ENCODE measurements at regions not wholly inside any gene's neighbourhood (a gene's known extent, or its start where the extent isn't known, plus 50 kb on each side); places are given as distances from the start of the nearest gene placed in this dataset.
"Not testable (repeated sequence)": the region's sequence is repeated elsewhere in the genome, so short reads cannot be mapped to it uniquely, and the experiment has no call there.

DNA sequence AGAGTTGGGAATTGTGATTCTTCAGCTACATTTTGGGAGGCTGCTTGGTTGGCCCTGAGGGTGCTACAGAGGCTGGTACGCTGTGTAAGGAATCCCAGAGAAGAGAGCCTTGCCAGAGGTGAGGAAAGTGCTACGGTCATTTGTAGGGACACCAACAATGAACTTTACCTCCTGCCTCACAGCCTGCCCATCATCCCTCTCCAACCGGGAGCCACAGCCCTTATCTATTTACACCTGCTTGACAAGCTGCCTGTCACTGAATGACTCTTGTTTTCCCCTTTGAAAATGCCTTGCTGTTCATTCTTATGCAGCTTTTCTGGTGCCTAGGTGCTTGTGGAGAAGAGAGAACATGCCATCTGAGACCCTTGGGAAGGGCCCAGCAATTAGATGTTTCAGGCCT, 110.8 kb downstream of the PCSK1 start:
- in situ Hi-C loops (cut with HindIII; ENCODE audit: low sequenced_read_pairs) = no loop called here
- no peak for TF ChIP-seq CTCF (IDR thresholded peaks at IDR 0.05; ENCODE audit: low read depth, low read length, missing control alignments)

DNA sequence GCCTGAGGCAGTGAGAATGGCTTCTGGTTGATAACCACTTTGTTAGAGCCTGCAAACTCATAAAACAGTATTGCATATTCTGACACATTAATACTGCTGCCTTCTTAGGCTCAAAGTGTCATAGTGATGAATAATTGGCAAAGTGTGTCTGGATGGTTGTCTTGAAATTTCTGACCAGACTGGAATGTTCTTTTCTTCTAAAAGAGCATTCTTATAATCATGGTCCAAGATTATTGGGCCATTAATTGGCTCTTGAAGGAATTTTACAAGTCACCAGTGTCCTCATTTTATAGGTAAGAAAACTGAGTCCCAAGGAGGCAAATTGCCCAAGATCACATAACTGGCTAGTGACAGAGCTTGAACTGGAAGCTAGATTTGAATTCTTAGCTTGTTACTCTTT, 111.7 kb downstream of the PCSK1 start:
- no peak overlapping the region for H3K4me3 ChIP-seq (ENCODE audit: low read depth, low read length)
- DNase-seq (ENCODE audit: low read depth) = no peak
- in situ Hi-C loops (cut with HindIII; ENCODE audit: low sequenced_read_pairs) = no loop called here
- TF ChIP-seq CTCF (IDR thresholded peaks at IDR 0.05; ENCODE audit: low read depth, low read length, missing control alignments) = no peak

More for the DNA sequence above, 110.8 kb downstream of the PCSK1 start:
- DNase-seq (ENCODE audit: low read depth) = no peak
- no peak overlapping the region for H3K4me3 ChIP-seq (ENCODE audit: low read depth, low read length)

DNA sequence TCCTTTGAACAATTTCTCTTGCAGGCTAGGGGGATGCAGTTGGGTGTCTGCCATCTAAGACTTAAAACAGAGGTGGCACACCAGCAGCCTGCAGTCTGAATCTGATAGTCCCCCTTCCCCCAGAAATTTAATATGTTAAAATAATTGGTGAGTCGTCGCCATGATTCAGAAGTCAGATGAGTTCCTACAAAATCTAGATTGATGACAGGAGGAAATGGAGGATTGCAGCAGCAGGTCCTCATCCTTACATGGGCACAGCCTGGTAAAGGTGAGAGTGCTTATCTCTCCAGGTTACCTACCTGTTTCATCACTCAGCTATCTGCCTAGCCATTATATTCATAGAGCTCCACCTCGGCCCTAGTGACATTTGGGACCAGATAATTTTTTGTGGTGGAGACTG, 112.3 kb downstream of the PCSK1 start:
- in situ Hi-C loops (cut with HindIII; ENCODE audit: low sequenced_read_pairs) = no loop called here
- no peak for DNase-seq (ENCODE audit: low read depth)
- no peak overlapping the region for H3K4me3 ChIP-seq (ENCODE audit: low read depth, low read length)
- no peak for TF ChIP-seq CTCF (IDR thresholded peaks at IDR 0.05; ENCODE audit: low read depth, low read length, missing control alignments)

GRCh38 chr5:96319981-96320739, 112.9 kb downstream of the PCSK1 start:
- in situ Hi-C loops (cut with HindIII; ENCODE audit: low sequenced_read_pairs); H3K4me3 ChIP-seq (ENCODE audit: low read depth, low read length); DNase-seq (ENCODE audit: low read depth): not testable (repeated sequence)

DNA sequence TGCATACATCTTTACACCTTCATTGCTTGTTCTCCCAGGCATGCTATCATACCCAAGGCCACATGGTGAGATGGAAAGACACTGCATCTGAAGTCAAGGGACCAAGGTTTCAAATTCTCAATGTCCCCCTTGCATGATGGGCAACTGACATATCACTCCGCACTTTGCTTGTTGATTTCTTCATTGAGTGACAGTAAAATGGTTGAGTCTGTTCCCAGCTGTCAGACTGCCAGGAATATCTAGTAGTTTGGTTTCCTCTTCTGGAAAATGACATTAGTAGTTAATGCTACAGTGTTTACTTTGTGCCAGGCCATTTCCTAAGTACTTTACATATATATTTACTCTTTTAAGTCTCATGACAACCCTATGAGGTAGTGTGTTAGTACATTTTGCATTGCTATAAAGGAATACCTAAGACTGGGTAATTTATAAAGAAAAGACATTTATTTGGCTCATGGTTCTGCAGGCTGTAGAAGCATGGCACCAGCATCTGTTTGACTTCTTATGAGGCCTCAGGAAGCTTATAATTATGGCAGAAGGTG, 114.4 kb downstream of the PCSK1 start:
- in situ Hi-C loops (cut with HindIII; ENCODE audit: low sequenced_read_pairs) = no loop called here
- no peak overlapping the region for H3K4me3 ChIP-seq (ENCODE audit: low read depth, low read length)
- no peak for TF ChIP-seq CTCF (IDR thresholded peaks at IDR 0.05; ENCODE audit: low read depth, low read length, missing control alignments)
- DNase-seq (ENCODE audit: low read depth) = no peak

- TF ChIP-seq CTCF (IDR thresholded peaks at IDR 0.05; ENCODE audit: low read depth, low read length, missing control alignments) = no peak
- in situ Hi-C loops (cut with HindIII; ENCODE audit: low sequenced_read_pairs) = no loop called here
- no peak for DNase-seq (ENCODE audit: low read depth)
- H3K4me3 ChIP-seq (ENCODE audit: low read depth, low read length) = no peak overlapping the region
Measured at GRCh38 chr5:96317945-96318344, 115.1 kb downstream of the PCSK1 start.

- no peak for TF ChIP-seq CTCF (IDR thresholded peaks at IDR 0.05; ENCODE audit: low read depth, low read length, missing control alignments)
- no peak overlapping the region for H3K4me3 ChIP-seq (ENCODE audit: low read depth, low read length)
- no peak for DNase-seq (ENCODE audit: low read depth)
- in situ Hi-C loops (cut with HindIII; ENCODE audit: low sequenced_read_pairs) = no loop called here
Measured at GRCh38 chr5:96316487-96316886, 116.6 kb downstream of the PCSK1 start.

Data from astrocyte of the cerebellum (primary cell).